LHCN-M2 (cell line): ENCODE measurements at regions not wholly inside any gene's neighbourhood (a gene's known extent, or its start where the extent isn't known, plus 50 kb on each side); places are given as distances from the start of the nearest gene placed in this dataset.
"Not testable (repeated sequence)": the region's sequence is repeated elsewhere in the genome, so short reads cannot be mapped to it uniquely, and the experiment has no call there.

Experiments
- DNase-seq: peaks from one replicate; pipeline ENCODE4 v3.0.0-alpha.2; 2012; ENCODE audit warnings: low read depth

GRCh38 chr3:162628531-162628930 is 1131.9 kb downstream of the OTOL1 start:
- no peak for DNase-seq

GRCh38 chr3:162629372-162629771 is 1132.8 kb downstream of the OTOL1 start:
- DNase-seq = no peak

DNA sequence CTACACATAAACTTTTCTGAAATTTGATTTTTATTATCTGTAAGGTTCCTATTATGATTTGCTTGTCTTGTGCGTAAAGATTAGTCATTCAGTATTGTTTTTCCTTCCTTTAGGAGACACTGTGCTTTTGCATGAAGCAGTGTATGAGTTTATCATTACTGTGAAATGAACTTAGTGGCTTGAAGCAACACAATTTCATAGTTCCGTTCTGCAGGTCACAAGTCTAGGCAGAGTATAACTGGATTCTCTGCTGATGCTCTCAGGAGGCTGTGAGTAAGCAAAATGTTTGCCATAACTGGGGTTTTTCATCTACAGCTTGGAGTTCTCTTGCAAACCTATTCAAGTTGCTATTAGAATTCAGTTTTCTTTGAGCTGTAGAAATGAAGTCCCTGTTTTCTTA is 1136.1 kb downstream of the OTOL1 start:
- DNase-seq = peak; percentile 19

- DNase-seq = not testable (repeated sequence)
These were observed 1143.6 kb downstream of the OTOL1 start for GRCh38 chr3:162640208-162640607.

GRCh38 chr3:162641317-162641716 is 1144.7 kb downstream of the OTOL1 start:
- no peak for DNase-seq

- no peak for DNase-seq
These were observed 1145.3 kb downstream of the OTOL1 start for GRCh38 chr3:162641907-162642306.

GRCh38 chr3:162643245-162643644 is 1146.6 kb downstream of the OTOL1 start:
- DNase-seq = peak; percentile 24

DNA sequence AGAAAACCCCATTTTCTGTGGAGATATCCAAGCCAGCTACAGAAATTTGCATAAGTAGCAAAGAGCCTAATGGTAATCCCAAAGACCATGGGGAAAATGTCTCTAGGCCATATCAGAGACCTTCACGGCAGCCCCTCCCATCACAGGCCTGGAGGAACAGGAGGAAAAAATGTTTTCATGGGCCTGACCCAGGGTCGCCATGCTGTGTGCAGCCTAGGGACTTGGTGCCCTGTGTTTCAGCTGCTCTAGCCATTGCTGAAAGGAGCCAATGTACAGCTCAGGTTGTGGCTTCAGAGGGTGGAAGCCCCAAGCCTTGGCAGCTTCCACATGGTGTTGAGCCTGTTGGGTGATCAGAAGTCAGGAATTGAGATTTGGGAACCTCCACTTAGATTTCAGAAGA is 1150.7 kb downstream of the OTOL1 start:
- DNase-seq = no peak

- DNase-seq = no peak
These were observed 1161.4 kb downstream of the OTOL1 start for GRCh38 chr3:162658003-162658402.

DNA sequence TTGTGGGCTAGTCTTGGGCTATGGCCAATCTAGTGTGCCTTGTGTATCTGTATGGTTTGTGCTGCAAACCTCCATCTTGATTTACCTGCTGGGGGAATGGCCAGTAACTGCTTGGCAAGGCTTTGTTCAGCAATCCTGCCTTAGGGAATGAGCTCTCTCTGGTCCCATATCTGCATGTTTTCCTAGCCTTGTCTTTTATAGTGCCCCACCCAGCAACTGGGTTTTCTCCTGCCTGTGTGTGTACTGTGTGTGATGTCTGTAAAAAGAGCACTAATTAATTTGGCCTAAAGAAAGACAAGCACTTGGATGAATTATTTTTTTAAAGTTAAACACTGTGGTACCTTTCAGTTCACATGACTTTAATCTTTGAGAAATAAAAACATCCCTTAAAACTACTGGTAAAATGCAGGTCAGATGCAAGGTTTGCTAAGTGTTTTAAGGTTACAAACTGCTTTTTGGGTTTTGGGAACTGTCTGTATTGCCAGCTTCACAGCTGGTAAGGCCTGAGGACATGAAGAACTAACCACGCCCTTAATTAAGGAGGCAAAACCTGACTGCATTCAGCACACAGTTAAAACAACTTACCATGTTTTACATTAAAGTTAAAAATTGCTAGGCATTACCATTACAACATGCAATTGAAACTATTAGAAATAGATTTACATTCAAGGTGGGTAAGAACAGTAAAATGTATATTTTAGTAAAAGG is 1169.2 kb downstream of the OTOL1 start:
- no peak for DNase-seq

GRCh38 chr3:162666835-162667234 is 1170.2 kb downstream of the OTOL1 start:
- no peak for DNase-seq

- DNase-seq = no peak
These were observed 1173.6 kb downstream of the OTOL1 start for GRCh38 chr3:162670181-162670580.

DNA sequence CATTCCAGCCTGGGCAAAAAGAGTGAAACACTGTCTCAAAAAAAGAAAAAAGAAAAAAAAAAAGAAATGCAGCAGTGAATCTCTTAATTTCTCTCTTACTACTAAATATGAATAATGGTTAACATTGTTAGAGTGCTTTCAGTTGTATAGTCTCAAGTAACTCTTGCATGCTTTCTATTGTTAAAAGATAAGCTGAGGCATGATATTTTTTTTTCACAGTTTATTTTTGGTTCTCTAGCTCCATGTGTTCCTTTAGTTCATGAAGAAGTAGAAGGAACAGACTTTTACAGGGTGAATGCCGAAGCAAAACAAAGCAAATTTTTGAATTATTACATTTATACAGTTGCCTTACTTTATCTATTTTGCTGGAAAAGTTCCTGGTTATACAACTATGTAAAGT is 1180.9 kb downstream of the OTOL1 start:
- DNase-seq = no peak

DNA sequence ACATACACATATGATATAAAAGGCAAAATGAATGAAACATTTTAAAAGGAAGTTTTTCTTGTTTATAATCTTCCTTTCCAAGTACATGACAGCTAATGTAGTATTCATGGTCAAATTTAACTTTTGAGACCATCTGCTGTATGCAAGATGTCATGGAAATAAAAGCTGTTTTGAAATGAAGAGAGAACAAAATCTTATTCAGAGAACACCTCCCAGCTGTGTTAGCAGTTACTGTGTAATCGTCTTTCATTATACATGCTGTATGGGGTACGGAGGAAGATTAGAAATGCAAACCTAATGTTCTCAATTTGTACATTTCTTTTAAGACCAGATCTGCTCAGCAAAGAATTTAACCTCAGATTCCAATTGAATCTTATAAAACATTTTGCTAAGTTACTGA is 1182.3 kb downstream of the OTOL1 start:
- no peak for DNase-seq

DNA sequence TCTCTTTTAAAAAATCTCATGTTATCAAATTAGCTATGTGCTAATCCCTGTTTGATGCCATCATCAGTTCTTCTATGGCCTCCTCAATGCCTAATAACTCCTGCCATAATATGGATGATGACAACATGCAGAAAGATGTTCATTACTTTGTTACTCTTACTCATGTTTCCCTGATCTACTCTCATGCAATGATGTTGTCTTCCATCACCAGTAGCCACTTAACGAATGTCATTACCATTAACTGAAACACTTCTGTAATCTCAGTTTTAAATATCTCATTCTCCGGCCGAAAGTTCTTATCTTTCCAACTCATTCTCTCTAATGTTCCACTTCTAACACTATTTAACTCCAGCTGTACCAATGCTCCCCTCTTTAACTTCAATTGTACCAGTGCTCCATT is 1187.7 kb downstream of the OTOL1 start:
- no peak for DNase-seq

DNA sequence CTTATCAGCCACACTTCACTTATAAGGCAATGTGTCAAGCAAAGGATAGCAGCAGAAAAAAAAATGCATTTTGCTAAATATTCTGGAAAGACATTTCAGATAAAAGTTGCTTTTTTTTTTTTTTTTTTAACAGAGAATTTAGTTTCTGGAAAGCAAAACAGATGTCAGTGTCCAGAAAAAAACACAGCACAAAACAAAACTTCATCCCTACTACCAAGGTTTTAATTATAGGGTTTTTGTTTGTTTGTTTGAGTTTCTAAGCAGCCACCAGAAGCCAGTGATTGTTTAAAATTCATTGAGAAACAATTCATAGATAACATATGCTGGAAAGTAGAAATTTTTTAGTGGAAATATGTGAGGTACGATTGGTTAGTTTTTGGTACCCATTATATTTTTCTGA is 1202.7 kb downstream of the OTOL1 start:
- DNase-seq = no peak

DNA sequence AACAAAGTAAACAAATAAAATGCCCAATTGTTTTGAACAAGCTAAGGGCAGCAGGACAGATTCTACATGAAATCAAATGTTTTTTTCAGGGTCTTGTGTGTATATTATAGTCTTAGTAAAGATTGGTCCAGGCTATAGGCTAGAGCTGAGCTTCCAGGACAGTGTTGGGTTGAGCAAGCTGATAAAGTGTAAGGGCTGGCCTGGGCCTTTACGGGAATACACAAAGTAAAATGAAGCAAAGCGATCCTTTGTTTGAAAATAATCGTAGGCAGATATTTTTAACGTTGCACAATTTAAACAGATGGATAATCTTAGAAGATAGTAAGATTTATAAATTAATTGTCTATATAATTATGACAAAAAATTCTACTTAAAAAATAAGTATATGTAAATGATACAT is 1204.6 kb downstream of the OTOL1 start:
- no peak for DNase-seq

- DNase-seq = no peak
These were observed 1206.3 kb downstream of the OTOL1 start for GRCh38 chr3:162702768-162703385.

DNA sequence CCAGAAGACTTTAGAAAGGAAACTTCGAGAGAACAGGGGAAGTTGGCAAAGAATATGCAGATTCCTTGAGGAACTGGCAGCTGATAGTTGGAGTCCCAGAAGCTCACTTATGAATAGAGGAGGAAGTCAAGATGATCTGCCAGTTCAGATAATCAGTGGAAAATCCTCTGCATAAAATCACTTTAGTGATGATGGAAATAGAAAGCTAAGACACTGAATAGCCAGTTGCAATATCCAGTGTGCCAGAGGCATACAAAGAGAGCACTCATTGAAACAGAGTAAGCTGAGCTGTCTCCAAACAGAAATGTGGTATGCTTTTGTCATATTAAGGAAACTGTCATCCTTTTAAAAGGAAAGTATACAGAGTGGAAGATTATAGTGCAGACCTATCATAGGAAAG is 1207.6 kb downstream of the OTOL1 start:
- DNase-seq = no peak

DNA sequence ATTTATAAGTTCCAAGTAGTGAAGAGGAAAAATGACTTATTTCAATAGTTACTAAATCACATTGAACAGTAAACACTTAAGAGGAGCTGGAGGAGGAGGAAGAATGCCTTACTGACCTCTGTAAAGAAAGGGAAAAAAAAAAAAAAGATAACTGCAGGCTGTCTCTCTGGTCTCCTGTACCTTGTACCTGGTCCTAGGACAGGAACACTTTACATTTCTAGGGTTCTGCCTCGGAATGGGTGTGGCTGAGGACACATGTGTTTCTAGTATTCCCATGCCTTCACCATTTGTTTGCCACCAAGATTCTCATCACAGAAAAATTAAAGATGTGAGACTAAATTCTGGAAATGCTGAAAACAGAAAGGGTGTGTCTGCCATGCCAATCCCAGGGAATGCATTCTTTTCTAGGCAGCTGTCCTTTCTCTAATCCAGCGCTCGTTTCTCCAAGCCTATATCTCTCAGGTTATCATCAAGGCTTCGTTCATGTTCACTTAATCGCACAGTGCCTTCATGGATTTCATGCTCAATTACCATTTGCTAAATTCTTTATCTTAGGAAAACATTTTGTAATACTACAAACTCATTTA is 1208.3 kb downstream of the OTOL1 start:
- DNase-seq = peak; percentile 44

GRCh38 chr3:162708394-162708793 is 1211.8 kb downstream of the OTOL1 start:
- DNase-seq = not testable (repeated sequence)

- peak; percentile 59 for DNase-seq
These were observed 1212.5 kb downstream of the OTOL1 start for GRCh38 chr3:162708942-162709706.
